AG09309 (cell line): ENCODE measurements at regions not wholly inside any gene's neighbourhood (a gene's known extent, or its start where the extent isn't known, plus 50 kb on each side); places are given as distances from the start of the nearest gene placed in this dataset.

ENCODE experiments used
- DNase-seq: peaks from one replicate; pipeline ENCODE4 v3.0.0-alpha.2; 2010; ENCODE audit warnings: low read depth
- H3K4me3 ChIP-seq: 2 replicates; pipeline ENCODE4 v1.5.1; 2011; ENCODE audit warnings: mild to moderate bottlenecking, low read depth, low read length, moderate library complexity; ENCODE audit not compliant: control insufficient read depth
- CTCF ChIP-seq: IDR thresholded peaks from 2 replicates; pipeline ENCODE4 v1.5.1; 2011; ENCODE audit warnings: mild to moderate bottlenecking, low read depth, low read length, inconsistent platforms; ENCODE audit not compliant: insufficient read depth, control insufficient read depth; ENCODE audit errors: missing control alignments

GRCh38 chr4:85298037-85298436 lies 176.9 kb upstream of the ARHGAP24 start:
- TF ChIP-seq CTCF: no peak
- no peak overlapping the region for H3K4me3 ChIP-seq
- DNase-seq: no peak

DNA sequence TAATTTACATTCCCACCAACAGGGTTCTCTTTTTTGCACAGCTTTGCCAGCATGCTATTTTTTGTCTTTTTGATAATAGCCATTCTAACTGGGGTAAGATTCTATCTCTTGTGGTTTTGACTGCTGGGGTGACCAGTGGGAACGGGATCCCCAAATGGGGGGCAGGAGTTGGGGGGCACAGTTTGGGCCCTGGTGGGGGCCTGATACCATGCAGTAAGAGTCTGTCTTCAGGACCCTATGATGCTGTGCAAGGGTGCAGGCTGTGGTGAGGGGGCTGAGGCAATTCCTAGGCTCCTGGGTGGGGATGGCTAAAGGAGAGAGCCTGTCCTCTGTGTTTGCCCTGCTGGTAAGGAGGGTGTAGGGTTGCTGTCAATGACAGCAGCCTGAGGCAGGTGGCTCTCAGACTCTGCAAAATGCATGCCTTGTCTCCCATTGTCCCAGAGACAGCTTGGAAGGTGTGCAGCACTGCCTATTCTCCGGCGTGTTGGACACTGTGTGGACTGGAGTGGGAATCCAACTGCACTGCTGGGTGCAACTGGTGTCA lies 172.7 kb upstream of the ARHGAP24 start:
- no peak for DNase-seq
- no peak for TF ChIP-seq CTCF

DNA sequence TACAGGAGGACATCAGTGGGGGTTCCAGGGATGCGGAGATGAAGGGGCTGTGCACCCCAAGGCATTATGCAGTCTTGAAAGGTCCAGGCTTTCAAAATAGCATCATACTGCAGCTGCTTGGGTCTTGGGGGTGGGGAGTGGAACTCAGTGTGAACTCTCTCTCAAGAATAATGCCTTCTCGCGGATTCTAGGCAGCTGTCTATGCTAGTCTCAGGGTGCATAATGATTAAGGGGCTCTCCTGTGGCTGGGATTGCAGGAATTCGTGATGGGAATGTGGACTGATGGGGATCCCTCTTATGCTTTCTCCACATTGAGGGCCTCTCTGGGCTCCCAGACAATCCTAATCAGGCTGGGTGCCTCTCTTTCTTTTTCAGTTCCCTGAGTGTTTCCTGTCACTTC lies 172.2 kb upstream of the ARHGAP24 start:
- no peak for TF ChIP-seq CTCF
- H3K4me3 ChIP-seq: no peak overlapping the region
- DNase-seq: no peak

More for the DNA sequence above, 172.7 kb upstream of the ARHGAP24 start:
- H3K4me3 ChIP-seq: no peak overlapping the region

- DNase-seq: no peak
- no peak overlapping the region for H3K4me3 ChIP-seq
- no peak for TF ChIP-seq CTCF
These were observed 156.5 kb upstream of the ARHGAP24 start for GRCh38 chr4:85318415-85318814.

- DNase-seq: no peak
- no peak for TF ChIP-seq CTCF
- no peak overlapping the region for H3K4me3 ChIP-seq
These were observed 116.1 kb upstream of the ARHGAP24 start for GRCh38 chr4:85358831-85359230.

- no peak overlapping the region for H3K4me3 ChIP-seq
- DNase-seq: no peak
- TF ChIP-seq CTCF: no peak
These were observed 112.4 kb upstream of the ARHGAP24 start for GRCh38 chr4:85362550-85362949.

GRCh38 chr4:85367815-85368214 lies 107.1 kb upstream of the ARHGAP24 start:
- DNase-seq: no peak
- H3K4me3 ChIP-seq: no peak overlapping the region
- no peak for TF ChIP-seq CTCF
